Muscle of arm (tissue), 1 donor: ENCODE measurements at regions not wholly inside any gene's neighbourhood (a gene's known extent, or its start where the extent isn't known, plus 50 kb on each side); places are given as distances from the start of the nearest gene placed in this dataset.

Experiments
- DNase-seq: peaks from one replicate; pipeline ENCODE4 v3.0.0-alpha.2; 2013

DNA sequence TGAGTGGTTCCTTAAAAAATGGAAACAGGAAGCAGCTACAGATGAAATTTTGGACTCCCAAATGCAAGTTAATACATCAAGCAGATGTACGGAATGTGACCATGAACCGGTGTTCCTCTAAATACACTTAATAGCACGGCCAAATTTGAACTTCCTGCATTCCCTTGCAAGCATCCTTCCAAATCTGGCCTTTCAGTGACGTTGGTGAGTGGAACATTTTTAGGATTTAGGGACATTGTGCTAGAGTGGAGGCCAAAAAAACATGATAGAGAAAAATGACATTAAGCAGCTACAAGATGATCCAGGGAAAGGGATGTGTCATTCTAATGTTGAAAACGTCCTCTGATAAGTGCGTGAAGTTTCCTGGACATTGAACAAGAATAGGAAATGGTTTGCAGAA, 62.1 kb downstream of the CTAGE1 start:
- DNase-seq = no peak

GRCh38 chr18:22355069-22355468, 62.6 kb downstream of the CTAGE1 start:
- no peak for DNase-seq

DNA sequence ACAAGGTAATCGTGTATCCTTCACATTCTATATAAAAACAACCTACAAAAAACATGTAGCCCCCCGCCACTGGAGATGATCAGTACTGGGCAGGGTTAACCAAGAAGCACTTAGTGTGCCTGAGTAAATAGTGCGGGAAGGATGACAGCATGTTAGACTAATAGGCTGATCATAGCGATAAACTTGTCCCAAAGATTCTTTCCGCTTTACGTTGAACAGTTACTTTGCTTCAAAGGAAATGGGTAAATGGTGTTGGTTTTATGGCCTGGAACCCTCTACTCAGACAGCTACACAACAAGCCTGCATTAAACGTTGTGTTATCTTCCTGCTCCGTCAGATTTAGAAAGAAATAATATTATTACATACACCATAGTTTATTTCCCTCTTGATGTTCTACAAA, 67.7 kb downstream of the CTAGE1 start:
- no peak for DNase-seq

GRCh38 chr18:22349317-22349898, 68.3 kb downstream of the CTAGE1 start:
- no peak for DNase-seq

- DNase-seq = no peak
Measured at GRCh38 chr18:22348521-22349316, 69.0 kb downstream of the CTAGE1 start.

GRCh38 chr18:22347606-22348511, 69.9 kb downstream of the CTAGE1 start:
- no peak for DNase-seq

DNA sequence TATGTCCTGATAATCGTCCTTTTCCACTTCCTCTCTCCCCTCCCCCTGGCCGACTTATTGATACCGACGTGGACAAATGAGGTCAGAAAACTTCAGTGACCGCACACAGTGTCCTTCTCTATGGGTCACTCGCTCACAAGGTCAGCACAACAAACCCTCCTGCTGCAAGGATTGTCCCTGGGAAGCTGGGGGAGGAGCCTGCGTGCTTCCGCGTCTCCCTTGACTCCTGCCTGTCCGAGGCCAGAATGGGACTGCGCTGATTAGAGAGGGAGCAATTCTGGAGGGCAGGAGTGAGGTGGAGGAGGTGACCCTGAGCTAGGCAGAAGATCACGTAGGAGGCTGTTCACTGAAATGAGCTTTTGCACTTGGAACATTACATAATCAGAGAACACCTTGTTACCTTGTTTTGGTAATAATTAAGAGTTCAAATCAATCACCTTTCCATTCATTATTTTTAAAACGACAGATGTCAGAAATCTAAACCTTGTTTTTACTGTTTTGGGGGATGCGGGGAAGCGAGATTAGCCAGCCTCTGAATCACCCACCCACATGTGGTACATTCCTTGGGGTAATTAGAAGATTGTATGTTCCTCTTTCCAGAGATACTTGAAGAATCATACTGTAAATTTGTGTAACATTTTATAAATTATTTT, 70.6 kb downstream of the CTAGE1 start:
- DNase-seq = no peak

GRCh38 chr18:22346401-22346952, 71.2 kb downstream of the CTAGE1 start:
- no peak for DNase-seq

DNA sequence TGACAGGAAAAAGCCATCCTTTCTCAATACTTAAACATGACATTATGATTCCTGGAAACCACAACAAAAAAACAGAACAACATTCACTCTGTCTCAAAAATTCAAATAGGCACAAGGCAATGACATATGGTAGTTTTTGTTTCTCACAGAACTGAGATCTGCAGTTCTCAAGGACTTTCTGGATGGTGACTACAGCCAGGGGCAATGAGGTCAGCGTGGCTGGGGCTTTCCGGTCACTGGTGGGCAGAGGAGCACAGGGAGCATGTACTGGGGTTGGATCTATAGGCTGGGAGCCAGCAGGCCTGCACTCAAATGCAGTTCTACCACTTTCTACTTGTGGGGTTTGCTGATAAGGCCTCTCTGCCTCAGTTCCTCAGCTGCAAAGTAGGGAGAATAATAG, 72.0 kb downstream of the CTAGE1 start:
- no peak for DNase-seq

DNA sequence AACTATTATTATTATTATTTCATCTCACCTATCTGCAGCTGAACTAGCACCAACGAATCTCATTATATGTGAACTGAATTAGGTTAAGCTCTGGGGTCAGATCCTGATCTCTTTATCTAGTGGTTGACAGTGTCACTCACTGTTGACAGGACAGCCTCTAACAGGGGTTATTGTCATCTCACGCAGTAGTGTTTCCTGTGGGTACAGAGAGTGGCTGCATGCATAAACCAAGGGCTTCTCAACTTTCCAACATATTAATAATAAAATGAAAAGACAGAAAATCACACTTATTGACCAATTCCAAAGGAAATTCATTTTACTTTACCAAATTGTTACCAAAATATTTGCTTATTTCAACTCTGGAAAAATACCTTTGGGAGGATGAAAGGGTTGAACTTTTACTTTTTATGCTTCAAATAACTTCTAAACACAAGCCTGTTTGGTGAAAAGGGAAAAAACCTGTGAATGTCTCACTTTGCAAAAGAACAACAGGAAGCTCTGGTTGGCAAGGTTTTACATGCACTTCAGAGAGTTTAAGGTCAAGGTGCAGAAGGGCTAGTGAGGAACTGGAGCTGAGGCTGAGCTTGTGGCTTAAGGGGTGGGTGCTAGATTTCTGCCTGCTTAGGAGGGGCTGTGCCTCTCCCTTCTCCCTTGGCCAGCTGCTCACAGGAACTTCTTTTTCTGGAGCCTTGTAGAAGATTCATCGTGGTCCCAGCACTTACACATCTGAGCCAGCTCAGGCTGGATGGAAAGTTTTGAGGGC, 72.6 kb downstream of the CTAGE1 start:
- DNase-seq = no peak

- no peak for DNase-seq
Measured at GRCh38 chr18:22344445-22344844, 73.3 kb downstream of the CTAGE1 start.

GRCh38 chr18:22343613-22344012, 74.1 kb downstream of the CTAGE1 start:
- no peak for DNase-seq

DNA sequence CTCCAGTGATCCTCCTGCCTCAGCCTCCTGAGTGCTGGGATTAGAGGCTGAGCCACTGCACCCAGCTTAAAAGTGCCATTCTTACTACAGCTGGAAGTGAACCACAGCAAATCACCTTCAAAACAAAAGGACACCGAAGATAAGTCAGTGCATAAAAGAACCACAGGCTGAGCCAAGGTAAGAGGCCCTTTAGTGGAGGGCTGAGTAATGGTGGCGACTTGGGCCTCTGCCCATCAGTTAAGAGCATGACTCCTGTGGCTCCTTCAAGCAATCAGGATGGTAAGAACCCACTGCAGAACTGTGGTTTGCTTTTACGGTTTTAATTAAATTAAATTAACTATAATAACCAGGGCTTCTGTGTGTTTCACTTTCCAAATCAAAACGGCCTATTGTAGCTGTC, 75.1 kb downstream of the CTAGE1 start:
- DNase-seq = no peak

- DNase-seq = no peak
Measured at GRCh38 chr18:22340331-22340730, 77.4 kb downstream of the CTAGE1 start.

DNA sequence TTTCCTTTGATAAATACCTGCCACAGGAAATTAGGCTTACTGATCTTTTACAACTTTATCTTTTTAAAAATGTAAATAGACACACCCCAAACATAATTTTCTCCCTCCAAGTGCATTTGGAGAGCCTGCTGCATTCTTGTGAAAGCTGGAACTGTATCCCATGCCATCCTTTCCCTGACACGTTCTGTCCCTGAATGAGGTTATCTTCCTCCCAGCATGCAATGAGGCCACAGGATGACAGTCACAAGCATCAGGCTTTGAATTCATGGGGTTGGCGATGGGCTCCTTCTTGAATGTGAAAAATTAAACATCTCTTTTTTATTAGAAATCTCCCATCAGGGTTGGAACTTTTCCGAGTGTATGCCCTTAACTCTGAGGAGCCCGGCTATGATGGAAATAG, 77.8 kb downstream of the CTAGE1 start:
- no peak for DNase-seq

DNA sequence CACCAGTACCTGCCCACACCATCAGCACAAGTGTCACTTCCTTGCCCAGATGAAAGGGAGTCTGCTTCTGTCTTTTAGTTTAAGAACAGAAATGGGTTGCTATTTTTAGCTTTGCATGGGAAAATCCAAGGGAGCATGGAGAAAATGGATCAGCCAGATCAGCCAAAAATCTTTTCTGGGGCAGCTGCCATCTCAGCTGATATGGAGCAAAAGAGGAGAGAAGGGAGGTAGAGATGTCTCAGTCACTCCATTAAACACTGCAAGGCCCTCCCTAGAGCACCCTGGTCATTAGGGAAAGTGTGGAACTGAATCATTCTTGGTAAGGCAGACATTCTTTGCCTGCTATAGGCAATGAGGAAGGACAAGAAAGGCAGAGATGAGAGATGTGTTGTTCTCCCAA, 79.9 kb downstream of the CTAGE1 start:
- no peak for DNase-seq

GRCh38 chr18:22337306-22337705, 80.4 kb downstream of the CTAGE1 start:
- no peak for DNase-seq

GRCh38 chr18:22336406-22336805, 81.3 kb downstream of the CTAGE1 start:
- no peak for DNase-seq

DNA sequence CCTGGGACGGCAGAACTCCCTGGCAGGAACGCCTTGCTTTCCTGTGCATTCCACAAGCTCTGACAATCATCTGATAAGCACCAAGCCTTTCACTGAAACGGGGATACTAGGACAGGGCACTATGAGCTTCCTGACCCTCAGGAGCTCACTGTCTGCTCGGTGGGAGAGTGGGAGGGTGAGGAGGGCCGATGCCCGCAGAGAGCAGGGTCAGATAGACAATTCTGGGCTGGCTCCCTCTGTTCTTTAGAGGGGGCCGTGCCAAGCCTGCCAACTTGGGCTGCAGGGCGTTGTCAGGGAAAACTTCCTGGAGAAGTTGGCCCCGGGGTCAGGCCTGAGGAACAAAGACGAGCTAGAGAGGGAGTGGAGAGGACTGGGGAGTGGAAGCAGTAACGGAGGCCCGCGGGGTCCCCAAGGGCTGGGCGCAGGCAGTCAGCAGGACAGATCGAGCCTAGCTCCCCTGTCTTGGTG, 82.0 kb downstream of the CTAGE1 start:
- no peak for DNase-seq

DNA sequence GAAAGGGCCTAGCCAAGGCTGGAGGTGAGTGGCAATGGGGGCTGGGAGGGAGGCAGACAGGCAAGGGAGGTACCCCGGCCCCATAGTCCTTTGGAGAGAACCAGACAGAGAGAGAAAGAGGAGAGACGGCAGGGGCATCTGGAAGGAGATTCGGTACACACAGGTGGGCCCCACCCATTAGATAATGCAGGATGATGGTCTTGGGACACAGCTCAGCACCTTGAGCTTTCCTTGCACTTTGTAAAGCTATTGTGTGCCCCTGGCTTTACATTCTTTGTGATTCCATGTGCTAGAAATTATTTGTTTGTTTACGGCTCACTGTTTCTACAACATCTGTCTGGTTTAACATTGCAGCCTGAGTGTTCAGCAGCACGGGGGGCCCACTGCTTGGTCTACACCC, 83.1 kb downstream of the CTAGE1 start:
- no peak for DNase-seq

- DNase-seq = no peak
Measured at GRCh38 chr18:22332590-22332989, 85.1 kb downstream of the CTAGE1 start.
